ENCODE measurements at regions not wholly inside any gene's neighbourhood (a gene's known extent, or its start where the extent isn't known, plus 50 kb on each side); places are given as distances from the start of the nearest gene placed in this dataset.
A peak's percentile ranks its signal among the peaks of the same experiment; 100 is the strongest.
"Not testable (repeated sequence)": the region's sequence is repeated elsewhere in the genome, so short reads cannot be mapped to it uniquely, and the experiment has no call there.

GRCh38 chr7:122238729-122239128, 65.8 kb downstream of the FEZF1 start:
- TF ChIP-seq, protein P1, sequence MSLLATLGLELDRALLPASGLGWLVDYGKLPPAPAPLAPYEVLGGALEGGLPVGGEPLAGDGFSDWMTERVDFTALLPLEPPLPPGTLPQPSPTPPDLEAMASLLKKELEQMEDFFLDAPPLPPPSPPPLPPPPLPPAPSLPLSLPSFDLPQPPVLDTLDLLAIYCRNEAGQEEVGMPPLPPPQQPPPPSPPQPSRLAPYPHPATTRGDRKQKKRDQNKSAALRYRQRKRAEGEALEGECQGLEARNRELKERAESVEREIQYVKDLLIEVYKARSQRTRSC (CRISPR knock-in tag; IDR thresholded peaks at IDR 0.05; ENCODE audit: low read depth) = not testable (repeated sequence)
- not testable (repeated sequence) for TF ChIP-seq EZH2 (conservative IDR thresholded peaks at IDR 0.05; ENCODE audit: low read depth, low read length); CHD2 (IDR thresholded peaks at IDR 0.05; ENCODE audit: low read depth, low read length); TBP (CRISPR knock-in tag; IDR thresholded peaks at IDR 0.05); SETDB1 (CRISPR knock-in tag; IDR thresholded peaks at IDR 0.05; ENCODE audit: borderline replicate concordance); ZNF792 (CRISPR knock-in tag; IDR thresholded peaks at IDR 0.05)
- TF ChIP-seq, protein P2, sequence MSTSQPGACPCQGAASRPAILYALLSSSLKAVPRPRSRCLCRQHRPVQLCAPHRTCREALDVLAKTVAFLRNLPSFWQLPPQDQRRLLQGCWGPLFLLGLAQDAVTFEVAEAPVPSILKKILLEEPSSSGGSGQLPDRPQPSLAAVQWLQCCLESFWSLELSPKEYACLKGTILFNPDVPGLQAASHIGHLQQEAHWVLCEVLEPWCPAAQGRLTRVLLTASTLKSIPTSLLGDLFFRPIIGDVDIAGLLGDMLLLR (CRISPR knock-in tag; IDR thresholded peaks at IDR 0.05) = not testable (repeated sequence)
- 0 out of 2 replicates have a peak, but pooled peaks have one; percentile 55 for TF ChIP-seq KMT2B (CRISPR knock-in tag; IDR thresholded peaks at IDR 0.05)
